Natural killer cell (primary cell): ENCODE measurements at regions not wholly inside any gene's neighbourhood (a gene's known extent, or its start where the extent isn't known, plus 50 kb on each side); places are given as distances from the start of the nearest gene placed in this dataset.

Experiments
- ATAC-seq, 3 donors: fragments of 150-1000 bp in 2 of 3; fragments of 200-7000 bp in 1 of 3; cut with Tn5 transposase; 1 replicate in 1 of 3; 2 replicates in 2 of 3; pipeline ENCODE4 v1.10.0; 2021; ENCODE audit warnings: mild to moderate bottlenecking in 2 of 3, moderate library complexity in 2 of 3
- DNase-seq, 2 donors: peaks; one replicate each; pipeline versions ENCODE4 v3.0.0 to v3.0.0-alpha.2; 2013 to 2021; ENCODE audit warnings: mixed read lengths in 1 of 2
- H3K27ac ChIP-seq: one replicate; pipeline ENCODE4 v1.5.1; 2013; ENCODE audit warnings: mild to moderate bottlenecking, low read length
- H3K27me3 ChIP-seq: one replicate; pipeline ENCODE4 v1.6.1; 2013; ENCODE audit warnings: low read length; ENCODE audit not compliant: control insufficient read depth, insufficient read depth
- H3K36me3 ChIP-seq: one replicate; pipeline ENCODE4 v1.6.1; 2013; ENCODE audit warnings: low read length; ENCODE audit not compliant: control insufficient read depth, insufficient read depth
- H3K4me1 ChIP-seq: one replicate; pipeline ENCODE4 v1.6.1; 2013; ENCODE audit warnings: low read length; ENCODE audit not compliant: control insufficient read depth, insufficient read depth
- H3K4me3 ChIP-seq: one replicate; pipeline ENCODE4 v1.5.1; 2013; ENCODE audit warnings: low read length
- H3K9me3 ChIP-seq: one replicate; pipeline ENCODE4 v1.6.1; 2013; ENCODE audit warnings: low read length; ENCODE audit not compliant: control insufficient read depth, insufficient read depth
- H3K27ac Mint-ChIP-seq, 2 donors: one replicate each; pipeline ENCODE4 v1.8.0; 2022; ENCODE audit warnings: mild to moderate bottlenecking in 2 of 2, mixed read lengths in 2 of 2, moderate library complexity in 1 of 2
- H3K27me3 Mint-ChIP-seq, 2 donors: one replicate each; pipeline ENCODE4 v1.8.0; 2022; ENCODE audit warnings: low read depth in 2 of 2, mixed read lengths in 2 of 2
- H3K36me3 Mint-ChIP-seq: one replicate; pipeline ENCODE4 v1.8.0; 2022; ENCODE audit warnings: mixed read lengths
- H3K4me1 Mint-ChIP-seq, 2 donors: one replicate each; pipeline ENCODE4 v1.8.0; 2022; ENCODE audit warnings: mixed read lengths in 2 of 2
- H3K4me3 Mint-ChIP-seq: one replicate; pipeline ENCODE4 v1.8.0; 2022; ENCODE audit warnings: mild to moderate bottlenecking, moderate library complexity, mixed read lengths
- H3K9me3 Mint-ChIP-seq, 2 donors: one replicate each; pipeline ENCODE4 v1.8.0; 2022; ENCODE audit warnings: mixed read lengths in 2 of 2
- WGBS: methylation state at CpG from one replicate; pipeline ENCODE4 v1.1.7; 2013; ENCODE audit warnings: missing lambda C conversion rate; ENCODE audit not compliant: insufficient coverage; 5-methylcytosine and 5-hydroxymethylcytosine counted together
- intact Hi-C: fragments of 100-400 bp; cut with micrococcal nuclease; formaldehyde crosslinking; loops from one replicate; pipeline ENCODE4 v1.14.2; 2022
- TF ChIP-seq, protein P1 (sequence below): fragments of 200-600 bp; IDR thresholded peaks from one replicate; pipeline ENCODE4 v1.8.0; 2022; ENCODE audit warnings: antibody characterized with exemption

DNA sequence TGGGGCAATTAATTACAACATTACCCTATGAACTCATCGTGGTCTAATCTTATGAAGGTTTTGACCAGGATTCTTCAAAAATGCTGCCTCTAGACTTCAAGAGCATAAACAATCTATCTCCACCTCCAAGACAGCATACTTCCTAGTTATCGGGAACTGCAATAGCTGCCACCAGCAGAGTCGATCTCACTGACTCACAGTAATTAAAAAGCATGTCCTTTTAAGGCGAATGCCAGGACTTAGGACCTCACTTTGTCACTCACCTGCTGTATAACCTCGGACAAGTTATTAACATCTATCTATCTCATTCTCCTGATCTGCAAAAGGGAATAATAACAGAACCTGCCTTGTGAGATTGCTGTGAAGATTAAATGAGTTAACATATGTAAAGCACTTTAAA is 666.0 kb upstream of the COBL start:
- 50% methylated on average over 5 of the region's 5 CpGs for WGBS
- peaks cover 17 to 23% of the 10 kb centered on the region in 2 donors for H3K9me3 Mint-ChIP-seq

DNA sequence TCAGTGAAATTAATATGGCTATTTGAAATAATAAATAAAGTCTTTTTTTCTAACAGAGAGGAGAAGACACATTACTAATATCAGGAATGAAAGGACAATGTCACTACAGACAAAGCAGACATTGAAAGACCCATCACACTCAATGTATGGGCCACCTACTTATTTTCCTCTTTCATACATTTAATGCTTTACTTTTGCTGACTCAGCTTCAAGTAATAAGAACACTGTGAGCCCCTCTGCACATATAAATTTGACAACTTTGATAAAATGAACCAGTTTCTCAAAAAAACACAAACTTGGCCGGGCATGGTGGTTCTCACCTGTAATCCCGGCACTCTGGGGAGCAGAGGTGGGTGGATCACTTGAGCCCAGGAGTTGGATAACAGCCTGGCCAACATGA is 664.2 kb upstream of the COBL start:
- no peaks in the 10 kb centered on the region for H3K9me3 ChIP-seq

More for the DNA sequence above, 666.0 kb upstream of the COBL start:
- Histone ChIP-seq H3K4me1 (no peaks in the 10 kb centered on the region), H3K4me3 (no peak overlapping the region), H3K36me3 (no peaks in the 10 kb centered on the region), H3K9me3 (no peaks in the 10 kb centered on the region), H3K27me3 (no peaks in the 10 kb centered on the region), H3K27ac (no peak overlapping the region)
- DNase-seq (no peak), ATAC-seq (no peak)
- H3K36me3 Mint-ChIP-seq: no peaks in the 10 kb centered on the region
- H3K27me3 Mint-ChIP-seq: no peaks in the 10 kb centered on the region
- TF ChIP-seq, protein P1, sequence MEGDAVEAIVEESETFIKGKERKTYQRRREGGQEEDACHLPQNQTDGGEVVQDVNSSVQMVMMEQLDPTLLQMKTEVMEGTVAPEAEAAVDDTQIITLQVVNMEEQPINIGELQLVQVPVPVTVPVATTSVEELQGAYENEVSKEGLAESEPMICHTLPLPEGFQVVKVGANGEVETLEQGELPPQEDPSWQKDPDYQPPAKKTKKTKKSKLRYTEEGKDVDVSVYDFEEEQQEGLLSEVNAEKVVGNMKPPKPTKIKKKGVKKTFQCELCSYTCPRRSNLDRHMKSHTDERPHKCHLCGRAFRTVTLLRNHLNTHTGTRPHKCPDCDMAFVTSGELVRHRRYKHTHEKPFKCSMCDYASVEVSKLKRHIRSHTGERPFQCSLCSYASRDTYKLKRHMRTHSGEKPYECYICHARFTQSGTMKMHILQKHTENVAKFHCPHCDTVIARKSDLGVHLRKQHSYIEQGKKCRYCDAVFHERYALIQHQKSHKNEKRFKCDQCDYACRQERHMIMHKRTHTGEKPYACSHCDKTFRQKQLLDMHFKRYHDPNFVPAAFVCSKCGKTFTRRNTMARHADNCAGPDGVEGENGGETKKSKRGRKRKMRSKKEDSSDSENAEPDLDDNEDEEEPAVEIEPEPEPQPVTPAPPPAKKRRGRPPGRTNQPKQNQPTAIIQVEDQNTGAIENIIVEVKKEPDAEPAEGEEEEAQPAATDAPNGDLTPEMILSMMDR: no peak
- no peak overlapping the region for H3K27ac Mint-ChIP-seq
- H3K4me1 Mint-ChIP-seq: no peaks in the 10 kb centered on the region
- H3K4me3 Mint-ChIP-seq: no peak overlapping the region
- intact Hi-C loops: no loop called here

DNA sequence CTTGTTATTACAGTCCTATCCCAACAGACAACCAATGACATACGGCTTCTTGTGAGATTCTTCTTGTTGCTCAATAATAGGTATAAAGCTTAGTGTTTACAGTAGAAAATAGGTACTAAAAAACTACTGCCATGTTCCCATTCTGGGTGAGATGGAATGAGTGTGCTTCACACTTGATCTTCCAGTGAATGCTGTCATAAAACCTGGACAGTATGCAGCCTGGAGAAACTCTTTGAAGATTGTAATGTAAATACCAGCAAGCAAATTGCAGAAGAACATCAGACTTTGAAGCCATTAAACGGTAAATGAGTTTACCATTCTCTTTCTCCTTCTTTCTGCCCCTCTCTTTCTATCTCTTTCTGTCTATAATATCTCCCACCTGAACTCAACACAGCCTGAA is 663.7 kb upstream of the COBL start:
- Mint-ChIP-seq H3K27me3 (no peaks in the 10 kb centered on the region), H3K27ac (no peak overlapping the region), H3K36me3 (no peaks in the 10 kb centered on the region), H3K9me3 (peaks cover 11 to 18% of the 10 kb centered on the region in 2 donors), H3K4me3 (no peak overlapping the region), H3K4me1 (no peaks in the 10 kb centered on the region)
- Histone ChIP-seq H3K36me3 (no peaks in the 10 kb centered on the region), H3K27ac (no peak overlapping the region), H3K4me1 (no peaks in the 10 kb centered on the region), H3K27me3 (no peaks in the 10 kb centered on the region), H3K9me3 (no peaks in the 10 kb centered on the region), H3K4me3 (no peak overlapping the region)
- WGBS: no CpG with 5 or more reads among the region's 2 CpGs
- TF ChIP-seq, protein P1: no peak
- no peak for ATAC-seq
- no peak for DNase-seq
- intact Hi-C loops: no loop called here

More for the DNA sequence above, 664.2 kb upstream of the COBL start:
- DNase-seq (no peak), ATAC-seq (no peak)
- Histone ChIP-seq H3K4me1 (no peaks in the 10 kb centered on the region), H3K27ac (no peak overlapping the region), H3K27me3 (no peaks in the 10 kb centered on the region), H3K4me3 (no peak overlapping the region), H3K36me3 (no peaks in the 10 kb centered on the region)
- intact Hi-C loops: no loop called here
- no peak overlapping the region for H3K27ac Mint-ChIP-seq
- peaks cover 11 to 21% of the 10 kb centered on the region in 2 donors for H3K9me3 Mint-ChIP-seq
- TF ChIP-seq, protein P1: no peak
- H3K4me3 Mint-ChIP-seq: no peak overlapping the region
- no peaks in the 10 kb centered on the region for H3K27me3 Mint-ChIP-seq
- WGBS: 20% methylated on average over 1 of the region's 2 CpGs
- no peaks in the 10 kb centered on the region for H3K36me3 Mint-ChIP-seq
- H3K4me1 Mint-ChIP-seq: no peaks in the 10 kb centered on the region

DNA sequence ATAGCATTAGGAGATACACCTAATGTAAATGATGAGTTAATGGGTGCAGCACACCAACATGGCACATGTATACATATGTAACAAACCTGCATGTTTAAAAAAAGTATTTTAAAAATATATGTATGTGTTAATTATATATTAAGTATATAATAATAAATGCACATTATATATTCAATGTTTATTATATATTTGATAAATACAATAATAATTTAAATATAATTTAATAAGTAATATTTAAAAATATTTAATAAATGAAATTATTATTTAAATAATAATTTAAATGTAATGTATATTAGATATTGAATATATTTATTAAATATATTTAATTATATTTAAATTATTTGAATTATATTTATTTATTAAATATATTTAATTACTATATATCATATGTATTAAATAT is 661.3 kb upstream of the COBL start:
- no peaks in the 10 kb centered on the region for H3K27me3 ChIP-seq
- Mint-ChIP-seq H3K27ac (no peak overlapping the region), H3K4me3 (no peak overlapping the region), H3K36me3 (no peaks in the 10 kb centered on the region), H3K9me3 (peaks cover 7 to 17% of the 10 kb centered on the region in 2 donors), H3K4me1 (no peaks in the 10 kb centered on the region), H3K27me3 (no peaks in the 10 kb centered on the region)
- intact Hi-C loops: no loop called here
- TF ChIP-seq, protein P1: no peak
- DNase-seq (no peak), ATAC-seq (no peak)
- H3K4me1 ChIP-seq: no peaks in the 10 kb centered on the region
- H3K4me3 ChIP-seq: no peak overlapping the region
- no peaks in the 10 kb centered on the region for H3K9me3 ChIP-seq
- H3K36me3 ChIP-seq: no peaks in the 10 kb centered on the region
- no peak overlapping the region for H3K27ac ChIP-seq
